HepG2 (cell line): ENCODE measurements at regions not wholly inside any gene's neighbourhood (a gene's known extent, or its start where the extent isn't known, plus 50 kb on each side); places are given as distances from the start of the nearest gene placed in this dataset.

ENCODE experiments used
- ATAC-seq: fragments of 200-7000 bp; cut with Tn5 transposase; 3 replicates; pipeline ENCODE4 v1.9.1; 2020; ENCODE audit warnings: mild to moderate bottlenecking, moderate library complexity
- BruUV-seq: library from RNA; stranded (reverse); fragments of 400-500 nt; replicated peaks from 2 replicates; lab custom pipeline; 2021; lab: Mats Ljungman, UMichigan
- CTCF ChIA-PET: fragments of 300-600 bp; formaldehyde crosslinking; extraction: SDS; loops from one replicate; lab custom pipeline; 2021; ENCODE audit warnings: low total read pairs, inconsistent platforms, low intra/inter-chr PET ratio; lab: Yijun Ruan, JAX
- POLR2A ChIA-PET: fragments of 350-600 bp; sonication (Branson Sonifier 250); formaldehyde crosslinking; loops from one replicate; lab custom pipeline; 2020; ENCODE audit warnings: antibody characterized with exemption, inconsistent platforms; lab: Yijun Ruan, JAX
- DNase-seq: peaks from one replicate; pipeline ENCODE4 v3.0.0-alpha.2; 2015; ENCODE audit warnings: low spot score
- FAIRE-seq: peaks from 3 replicates; lab custom pipeline; 2011; peaks lifted over from hg19 to GRCh38; lab: Jason Lieb, UNC
- H2AFZ ChIP-seq: one replicate; pipeline ENCODE4 v1.6.1; 2011; ENCODE audit warnings: low read length, inconsistent platforms
- H3K27ac ChIP-seq: fragments of 300-600 bp; 3 replicates; pipeline ENCODE4 v1.8.0; 2011; ENCODE audit warnings: mixed run types, mild to moderate bottlenecking, mixed read lengths, low read length, inconsistent platforms; ENCODE audit not compliant: insufficient read depth; ENCODE audit errors: extremely low read length
- H3K27me3 ChIP-seq, 2 experiments: fragments of 200-600 bp in 1 of 2; 2 replicates in 1 of 2; 3 replicates in 1 of 2; pipeline versions ENCODE4 v1.6.0 to v1.8.0; 2011; ENCODE audit warnings: low read length in 2 of 2, mild to moderate bottlenecking in 2 of 2, moderate library complexity in 2 of 2, inconsistent platforms in 1 of 2; ENCODE audit not compliant: insufficient read depth in 2 of 2, control insufficient read depth in 1 of 2
- H3K36me3 ChIP-seq, 2 experiments: fragments of 200-600 bp in 1 of 2; replicated peaks in 1 of 2; 2 replicates in 1 of 2; 3 replicates in 1 of 2; pipeline versions ENCODE4 v1.5.1 to v1.8.0; 2011; ENCODE audit warnings: low read length in 2 of 2, inconsistent platforms in 1 of 2; ENCODE audit not compliant: insufficient read depth in 2 of 2, control insufficient read depth in 1 of 2
- H3K4me1 ChIP-seq: 2 replicates; pipeline ENCODE4 v1.5.1; 2012; ENCODE audit warnings: low read length, inconsistent platforms; ENCODE audit not compliant: insufficient read depth
- H3K4me2 ChIP-seq: 2 replicates; pipeline ENCODE4 v1.6.0; 2011; ENCODE audit warnings: low read depth, low read length, inconsistent platforms
- H3K4me3 ChIP-seq, 3 experiments: fragments of 200-600 bp in 1 of 3; sonication (generic), shearing (Covaris generic) in 1 of 3; replicated peaks in 1 of 3; 2 replicates each; pipeline ENCODE4 v1.5.1; 2011 to 2016; ENCODE audit warnings: low read length in 3 of 3, inconsistent platforms in 2 of 3, low read depth in 2 of 3, mild to moderate bottlenecking in 2 of 3, control low read depth in 1 of 3, mixed read lengths in 1 of 3; ENCODE audit not compliant: insufficient read depth in 1 of 3
- H3K79me2 ChIP-seq: one replicate; pipeline ENCODE4 v1.6.1; 2011; ENCODE audit warnings: low read length, inconsistent platforms; ENCODE audit not compliant: insufficient read depth
- H3K9ac ChIP-seq: 2 replicates; pipeline ENCODE4 v1.6.0; 2011; ENCODE audit warnings: mild to moderate bottlenecking, low read depth, low read length, inconsistent platforms; ENCODE audit not compliant: insufficient read depth
- H3K9me3 ChIP-seq: 2 replicates; pipeline ENCODE4 v1.5.1; 2012; ENCODE audit warnings: mild to moderate bottlenecking, low read length
- H4K20me1 ChIP-seq: 2 replicates; pipeline ENCODE4 v1.6.0; 2011; ENCODE audit warnings: inconsistent platforms, mild to moderate bottlenecking, low read length, moderate library complexity; ENCODE audit not compliant: insufficient read depth
- ARID2 ChIP-seq: sonication (generic); formaldehyde crosslinking; IDR thresholded peaks from 2 replicates; pipeline ENCODE4 v1.8.1; 2022; ENCODE audit warnings: mild to moderate bottlenecking, missing genetic modification reagents, borderline replicate concordance
- FOXA1 ChIP-seq, 2 experiments: fragments of 450-650 bp in 1 of 2; sonication (generic) in 1 of 2; formaldehyde crosslinking in 1 of 2; IDR thresholded peaks; 2 replicates each; pipeline versions ENCODE4 v1.4.0 to v1.6.1; 2016 to 2020; ENCODE audit warnings: missing genetic modification reagents in 1 of 2
- GZF1 ChIP-seq: sonication (generic); formaldehyde crosslinking; IDR thresholded peaks from 2 replicates; pipeline ENCODE4 v1.5.1; 2020; ENCODE audit warnings: mild to moderate bottlenecking, missing genetic modification reagents
- HMG20A ChIP-seq: IDR thresholded peaks from 2 replicates; pipeline ENCODE4 v1.6.1; 2016; ENCODE audit warnings: borderline replicate concordance
- HOXA9 ChIP-seq: sonication (generic); formaldehyde crosslinking; IDR thresholded peaks from 2 replicates; pipeline ENCODE4 v1.8.1; 2022; ENCODE audit warnings: missing genetic modification reagents, mild to moderate bottlenecking, moderate library complexity, borderline replicate concordance
- NFATC3 ChIP-seq: sonication (generic); formaldehyde crosslinking; IDR thresholded peaks from 2 replicates; pipeline ENCODE4 v1.5.1; 2020; ENCODE audit warnings: mild to moderate bottlenecking, missing genetic modification reagents
- POGZ ChIP-seq: sonication (generic); formaldehyde crosslinking; IDR thresholded peaks from 2 replicates; pipeline ENCODE4 v1.4.0; 2020; ENCODE audit warnings: mild to moderate bottlenecking, missing genetic modification reagents
- ZBTB42 ChIP-seq: sonication (generic); formaldehyde crosslinking; IDR thresholded peaks from 2 replicates; pipeline ENCODE4 v1.5.0; 2020; ENCODE audit warnings: mild to moderate bottlenecking, missing genetic modification reagents
- WGBS: methylation state at CpG from one replicate; pipeline ENCODE4 v1.1.6; 2017; ENCODE audit warnings: low lambda C conversion rate; 5-methylcytosine and 5-hydroxymethylcytosine counted together
- in situ Hi-C: cut with HindIII; loops from 2 replicates; pipeline ENCODE4 v1.10.0; 2017; ENCODE audit warnings: low pct_unique_long_range_greater_than_20kb; ENCODE audit not compliant: extremely low pct_ligation_motif_present
- intact Hi-C: fragments of 100-400 bp; cut with micrococcal nuclease; formaldehyde crosslinking; loops from one replicate; pipeline ENCODE4 v1.10.0; 2022; ENCODE audit not compliant: unreplicated experiment
- TF ChIP-seq, protein P1 (sequence below): sonication (generic); formaldehyde crosslinking; IDR thresholded peaks from 2 replicates; pipeline ENCODE4 v1.4.0; 2020; ENCODE audit warnings: missing genetic modification reagents
- TF ChIP-seq, protein P2 (sequence below): IDR thresholded peaks from 2 replicates; pipeline ENCODE4 v1.6.1; 2018; ENCODE audit warnings: missing genetic modification reagents, mild to moderate bottlenecking, missing compliant biosample characterization
- TF ChIP-seq, protein P3 (sequence below): sonication (generic); formaldehyde crosslinking; IDR thresholded peaks from 2 replicates; pipeline ENCODE4 v1.4.0; 2020; ENCODE audit warnings: missing genetic modification reagents, mild to moderate bottlenecking, borderline replicate concordance
- TF ChIP-seq, protein P4 (sequence below): sonication (generic); formaldehyde crosslinking; conservative IDR thresholded peaks from 2 replicates; pipeline ENCODE4 v1.8.0; 2022; ENCODE audit warnings: missing genetic modification reagents

DNA sequence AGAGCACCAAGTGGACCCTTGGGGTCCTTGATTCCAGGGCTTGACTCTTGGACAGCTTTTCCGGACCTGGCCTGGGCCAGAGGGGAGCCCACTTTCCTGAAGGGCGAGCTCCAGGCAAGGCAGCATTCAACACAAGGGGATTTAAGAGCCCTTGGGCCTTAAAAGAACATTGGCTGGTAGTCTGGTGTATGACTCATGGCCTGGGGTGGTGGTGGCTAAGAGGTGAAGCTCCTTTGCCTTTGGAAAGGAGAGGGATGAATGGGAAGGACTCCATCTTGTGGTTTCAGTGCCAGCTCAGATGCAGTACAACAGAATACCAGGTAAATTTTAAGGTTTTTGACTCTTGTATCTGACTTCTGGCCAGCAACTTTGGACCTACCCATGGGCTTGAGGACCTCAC is 760.7 kb downstream of the GRIK2 start:
- TF ChIP-seq, protein P1, sequence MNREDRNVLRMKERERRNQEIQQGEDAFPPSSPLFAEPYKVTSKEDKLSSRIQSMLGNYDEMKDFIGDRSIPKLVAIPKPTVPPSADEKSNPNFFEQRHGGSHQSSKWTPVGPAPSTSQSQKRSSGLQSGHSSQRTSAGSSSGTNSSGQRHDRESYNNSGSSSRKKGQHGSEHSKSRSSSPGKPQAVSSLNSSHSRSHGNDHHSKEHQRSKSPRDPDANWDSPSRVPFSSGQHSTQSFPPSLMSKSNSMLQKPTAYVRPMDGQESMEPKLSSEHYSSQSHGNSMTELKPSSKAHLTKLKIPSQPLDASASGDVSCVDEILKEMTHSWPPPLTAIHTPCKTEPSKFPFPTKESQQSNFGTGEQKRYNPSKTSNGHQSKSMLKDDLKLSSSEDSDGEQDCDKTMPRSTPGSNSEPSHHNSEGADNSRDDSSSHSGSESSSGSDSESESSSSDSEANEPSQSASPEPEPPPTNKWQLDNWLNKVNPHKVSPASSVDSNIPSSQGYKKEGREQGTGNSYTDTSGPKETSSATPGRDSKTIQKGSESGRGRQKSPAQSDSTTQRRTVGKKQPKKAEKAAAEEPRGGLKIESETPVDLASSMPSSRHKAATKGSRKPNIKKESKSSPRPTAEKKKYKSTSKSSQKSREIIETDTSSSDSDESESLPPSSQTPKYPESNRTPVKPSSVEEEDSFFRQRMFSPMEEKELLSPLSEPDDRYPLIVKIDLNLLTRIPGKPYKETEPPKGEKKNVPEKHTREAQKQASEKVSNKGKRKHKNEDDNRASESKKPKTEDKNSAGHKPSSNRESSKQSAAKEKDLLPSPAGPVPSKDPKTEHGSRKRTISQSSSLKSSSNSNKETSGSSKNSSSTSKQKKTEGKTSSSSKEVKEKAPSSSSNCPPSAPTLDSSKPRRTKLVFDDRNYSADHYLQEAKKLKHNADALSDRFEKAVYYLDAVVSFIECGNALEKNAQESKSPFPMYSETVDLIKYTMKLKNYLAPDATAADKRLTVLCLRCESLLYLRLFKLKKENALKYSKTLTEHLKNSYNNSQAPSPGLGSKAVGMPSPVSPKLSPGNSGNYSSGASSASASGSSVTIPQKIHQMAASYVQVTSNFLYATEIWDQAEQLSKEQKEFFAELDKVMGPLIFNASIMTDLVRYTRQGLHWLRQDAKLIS (CRISPR knock-in tag): no peak
- TF ChIP-seq, protein P2, sequence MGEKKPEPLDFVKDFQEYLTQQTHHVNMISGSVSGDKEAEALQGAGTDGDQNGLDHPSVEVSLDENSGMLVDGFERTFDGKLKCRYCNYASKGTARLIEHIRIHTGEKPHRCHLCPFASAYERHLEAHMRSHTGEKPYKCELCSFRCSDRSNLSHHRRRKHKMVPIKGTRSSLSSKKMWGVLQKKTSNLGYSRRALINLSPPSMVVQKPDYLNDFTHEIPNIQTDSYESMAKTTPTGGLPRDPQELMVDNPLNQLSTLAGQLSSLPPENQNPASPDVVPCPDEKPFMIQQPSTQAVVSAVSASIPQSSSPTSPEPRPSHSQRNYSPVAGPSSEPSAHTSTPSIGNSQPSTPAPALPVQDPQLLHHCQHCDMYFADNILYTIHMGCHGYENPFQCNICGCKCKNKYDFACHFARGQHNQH (CRISPR knock-in tag): no peak
- TF ChIP-seq ZBTB42 (CRISPR knock-in tag): no peak
- no peak for TF ChIP-seq HMG20A (CRISPR knock-in tag)
- no peak for TF ChIP-seq HOXA9 (CRISPR knock-in tag)
- no peak for TF ChIP-seq ARID2 (CRISPR knock-in tag)
- TF ChIP-seq FOXA1 (IDR thresholded peaks at IDR 0.05): no peak
- TF ChIP-seq FOXA1 (CRISPR knock-in tag; IDR thresholded peaks at IDR 0.05): no peak
- TF ChIP-seq POGZ (CRISPR knock-in tag): no peak
- no peak for TF ChIP-seq NFATC3 (CRISPR knock-in tag)
- TF ChIP-seq, protein P3, sequence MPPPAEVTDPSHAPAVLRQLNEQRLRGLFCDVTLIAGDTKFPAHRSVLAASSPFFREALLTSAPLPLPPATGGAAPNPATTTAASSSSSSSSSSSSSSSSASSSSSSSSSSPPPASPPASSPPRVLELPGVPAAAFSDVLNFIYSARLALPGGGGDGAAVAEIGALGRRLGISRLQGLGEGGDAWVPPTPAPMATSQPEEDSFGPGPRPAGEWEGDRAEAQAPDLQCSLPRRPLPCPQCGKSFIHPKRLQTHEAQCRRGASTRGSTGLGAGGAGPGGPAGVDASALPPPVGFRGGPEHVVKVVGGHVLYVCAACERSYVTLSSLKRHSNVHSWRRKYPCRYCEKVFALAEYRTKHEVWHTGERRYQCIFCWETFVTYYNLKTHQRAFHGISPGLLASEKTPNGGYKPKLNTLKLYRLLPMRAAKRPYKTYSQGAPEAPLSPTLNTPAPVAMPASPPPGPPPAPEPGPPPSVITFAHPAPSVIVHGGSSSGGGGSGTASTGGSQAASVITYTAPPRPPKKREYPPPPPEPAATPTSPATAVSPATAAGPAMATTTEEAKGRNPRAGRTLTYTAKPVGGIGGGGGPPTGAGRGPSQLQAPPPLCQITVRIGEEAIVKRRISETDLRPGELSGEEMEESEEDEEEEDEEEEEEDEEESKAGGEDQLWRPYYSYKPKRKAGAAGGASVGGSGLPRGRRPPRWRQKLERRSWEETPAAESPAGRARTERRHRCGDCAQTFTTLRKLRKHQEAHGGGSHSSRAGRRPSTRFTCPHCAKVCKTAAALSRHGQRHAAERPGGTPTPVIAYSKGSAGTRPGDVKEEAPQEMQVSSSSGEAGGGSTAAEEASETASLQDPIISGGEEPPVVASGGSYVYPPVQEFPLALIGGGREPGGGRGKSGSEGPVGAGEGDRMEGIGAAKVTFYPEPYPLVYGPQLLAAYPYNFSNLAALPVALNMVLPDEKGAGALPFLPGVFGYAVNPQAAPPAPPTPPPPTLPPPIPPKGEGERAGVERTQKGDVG (CRISPR knock-in tag): no peak
- TF ChIP-seq, protein P4, sequence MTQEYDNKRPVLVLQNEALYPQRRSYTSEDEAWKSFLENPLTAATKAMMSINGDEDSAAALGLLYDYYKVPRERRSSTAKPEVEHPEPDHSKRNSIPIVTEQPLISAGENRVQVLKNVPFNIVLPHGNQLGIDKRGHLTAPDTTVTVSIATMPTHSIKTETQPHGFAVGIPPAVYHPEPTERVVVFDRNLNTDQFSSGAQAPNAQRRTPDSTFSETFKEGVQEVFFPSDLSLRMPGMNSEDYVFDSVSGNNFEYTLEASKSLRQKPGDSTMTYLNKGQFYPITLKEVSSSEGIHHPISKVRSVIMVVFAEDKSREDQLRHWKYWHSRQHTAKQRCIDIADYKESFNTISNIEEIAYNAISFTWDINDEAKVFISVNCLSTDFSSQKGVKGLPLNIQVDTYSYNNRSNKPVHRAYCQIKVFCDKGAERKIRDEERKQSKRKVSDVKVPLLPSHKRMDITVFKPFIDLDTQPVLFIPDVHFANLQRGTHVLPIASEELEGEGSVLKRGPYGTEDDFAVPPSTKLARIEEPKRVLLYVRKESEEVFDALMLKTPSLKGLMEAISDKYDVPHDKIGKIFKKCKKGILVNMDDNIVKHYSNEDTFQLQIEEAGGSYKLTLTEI (CRISPR knock-in tag): no peak
- TF ChIP-seq GZF1 (CRISPR knock-in tag): no peak
- TF ChIP-seq, all 625 proteins: peak for 0
- no peak overlapping the region for H3K4me2 ChIP-seq
- ChIA-PET CTCF (no interaction called here), POLR2A (no interaction called here)
- in situ Hi-C loops (no loop called here), intact Hi-C loops (no loop called here)
- no CpG with 5 or more reads among the region's 2 CpGs for WGBS
- peaks cover 8% of the 10 kb centered on the region; the same call in 1 of the 2 replicates for H3K9me3 ChIP-seq
- no peaks in the 10 kb centered on the region for H3K79me2 ChIP-seq
- FAIRE-seq (no peak), ATAC-seq (no peak), DNase-seq (no peak)
- no peaks in the 10 kb centered on the region for H3K27me3 ChIP-seq
- no peak overlapping the region for H3K27ac ChIP-seq
- no peaks in the 10 kb centered on the region for H4K20me1 ChIP-seq
- BruUV-seq: no TSS peak
- H3K36me3 ChIP-seq: no peaks in the 10 kb centered on the region
- H3K4me1 ChIP-seq: no peaks in the 10 kb centered on the region
- no peak overlapping the region for H3K4me3 ChIP-seq
- H3K9ac ChIP-seq: no peak overlapping the region
- H2AFZ ChIP-seq: no peak overlapping the region
